GM10266 (cell line): ENCODE measurements at regions not wholly inside any gene's neighbourhood (a gene's known extent, or its start where the extent isn't known, plus 50 kb on each side); places are given as distances from the start of the nearest gene placed in this dataset.

Source experiments
- DNase-seq: peaks from one replicate; pipeline ENCODE4 v3.0.0; 2012; ENCODE audit errors: extremely low spot score
- TF ChIP-seq, protein P1 (sequence below): IDR thresholded peaks from 2 replicates; pipeline ENCODE4 v1.5.1; 2012; ENCODE audit warnings: mild to moderate bottlenecking, low read depth; ENCODE audit not compliant: control insufficient read depth, insufficient read depth; ENCODE audit errors: missing control alignments

DNA sequence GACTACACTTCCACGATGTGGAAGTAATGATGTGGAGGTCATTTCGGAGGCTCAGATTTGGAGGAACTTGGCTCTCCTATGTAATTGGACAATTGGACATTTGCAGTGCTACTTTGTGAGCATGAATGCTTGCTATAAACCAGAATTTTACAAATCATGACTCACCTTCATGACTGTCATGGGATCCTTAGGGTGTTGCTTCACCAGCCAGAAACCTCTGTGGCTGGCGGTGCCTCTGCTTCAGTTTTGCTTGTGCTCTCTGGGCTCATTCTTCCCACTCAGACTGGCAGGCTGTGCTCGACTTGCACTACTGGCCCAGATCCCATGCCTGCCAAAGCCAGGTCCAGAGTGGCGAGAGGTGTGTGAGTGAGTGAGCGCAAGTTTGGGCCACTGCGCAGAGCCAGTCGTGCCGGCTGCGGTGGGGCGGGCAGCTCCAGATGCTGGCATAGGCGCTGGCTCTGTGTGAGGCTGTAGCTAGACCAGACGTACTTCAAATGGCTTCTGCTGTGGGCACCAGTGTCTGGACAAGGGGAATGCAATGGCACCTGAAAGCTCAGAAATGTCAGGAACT lies 387.8 kb downstream of the AEBP2 start:
- DNase-seq: no peak
- TF ChIP-seq, protein P1, sequence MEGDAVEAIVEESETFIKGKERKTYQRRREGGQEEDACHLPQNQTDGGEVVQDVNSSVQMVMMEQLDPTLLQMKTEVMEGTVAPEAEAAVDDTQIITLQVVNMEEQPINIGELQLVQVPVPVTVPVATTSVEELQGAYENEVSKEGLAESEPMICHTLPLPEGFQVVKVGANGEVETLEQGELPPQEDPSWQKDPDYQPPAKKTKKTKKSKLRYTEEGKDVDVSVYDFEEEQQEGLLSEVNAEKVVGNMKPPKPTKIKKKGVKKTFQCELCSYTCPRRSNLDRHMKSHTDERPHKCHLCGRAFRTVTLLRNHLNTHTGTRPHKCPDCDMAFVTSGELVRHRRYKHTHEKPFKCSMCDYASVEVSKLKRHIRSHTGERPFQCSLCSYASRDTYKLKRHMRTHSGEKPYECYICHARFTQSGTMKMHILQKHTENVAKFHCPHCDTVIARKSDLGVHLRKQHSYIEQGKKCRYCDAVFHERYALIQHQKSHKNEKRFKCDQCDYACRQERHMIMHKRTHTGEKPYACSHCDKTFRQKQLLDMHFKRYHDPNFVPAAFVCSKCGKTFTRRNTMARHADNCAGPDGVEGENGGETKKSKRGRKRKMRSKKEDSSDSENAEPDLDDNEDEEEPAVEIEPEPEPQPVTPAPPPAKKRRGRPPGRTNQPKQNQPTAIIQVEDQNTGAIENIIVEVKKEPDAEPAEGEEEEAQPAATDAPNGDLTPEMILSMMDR: no peak

DNA sequence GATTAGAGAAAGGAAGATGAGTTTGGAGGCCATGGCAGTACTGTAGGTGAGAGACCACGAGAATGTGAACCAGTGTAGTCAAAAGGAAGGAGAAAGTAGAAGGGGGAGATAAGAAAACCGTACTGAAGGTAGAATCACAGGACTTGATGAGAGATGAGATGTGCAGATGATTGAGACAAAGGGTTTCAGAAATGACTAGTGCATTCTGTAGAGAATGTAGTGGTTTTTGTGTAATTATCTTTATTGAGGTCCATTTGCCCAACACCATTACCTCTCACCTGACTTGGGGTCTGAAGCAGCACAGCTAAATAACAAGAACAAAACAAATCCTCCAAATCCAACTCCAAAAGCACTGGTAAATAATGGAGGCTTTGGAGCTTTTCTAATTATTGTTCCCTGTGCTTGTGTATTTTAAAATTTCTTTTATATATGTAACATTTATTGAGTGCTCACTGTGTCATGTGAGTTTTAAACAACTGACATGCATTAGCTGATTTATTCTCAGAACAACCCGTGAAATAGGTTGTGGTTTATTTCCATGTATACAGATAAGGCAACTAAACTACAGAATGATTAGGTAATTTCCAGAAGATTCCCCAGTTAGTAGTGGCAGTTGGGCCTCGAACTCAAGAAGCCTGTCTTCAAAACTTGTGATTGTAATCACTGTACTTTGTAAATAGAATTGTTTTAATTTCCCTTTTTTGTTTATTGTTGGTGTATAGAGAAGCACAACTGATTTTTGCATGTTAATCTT lies 390.0 kb downstream of the AEBP2 start:
- TF ChIP-seq, protein P1: no peak
- no peak for DNase-seq

DNA sequence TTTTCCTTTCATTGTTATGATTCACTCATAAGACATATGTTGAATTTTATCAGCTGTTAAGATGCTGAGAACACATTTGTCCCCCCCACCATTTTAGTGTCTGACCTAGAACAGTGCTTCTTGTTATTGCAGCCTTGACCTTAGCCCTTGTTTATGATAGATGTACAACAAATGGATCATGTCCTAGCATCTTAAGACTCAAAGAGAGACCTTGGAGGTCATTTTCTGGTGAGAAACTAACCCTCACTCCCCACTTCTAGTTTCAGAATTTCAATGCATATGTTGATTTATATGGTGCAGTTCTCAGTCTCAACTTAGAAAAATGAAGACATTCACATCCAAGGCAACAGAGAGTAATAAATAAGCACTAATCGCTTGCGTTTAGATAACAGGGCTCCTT lies 391.2 kb downstream of the AEBP2 start:
- TF ChIP-seq, protein P1: no peak

DNA sequence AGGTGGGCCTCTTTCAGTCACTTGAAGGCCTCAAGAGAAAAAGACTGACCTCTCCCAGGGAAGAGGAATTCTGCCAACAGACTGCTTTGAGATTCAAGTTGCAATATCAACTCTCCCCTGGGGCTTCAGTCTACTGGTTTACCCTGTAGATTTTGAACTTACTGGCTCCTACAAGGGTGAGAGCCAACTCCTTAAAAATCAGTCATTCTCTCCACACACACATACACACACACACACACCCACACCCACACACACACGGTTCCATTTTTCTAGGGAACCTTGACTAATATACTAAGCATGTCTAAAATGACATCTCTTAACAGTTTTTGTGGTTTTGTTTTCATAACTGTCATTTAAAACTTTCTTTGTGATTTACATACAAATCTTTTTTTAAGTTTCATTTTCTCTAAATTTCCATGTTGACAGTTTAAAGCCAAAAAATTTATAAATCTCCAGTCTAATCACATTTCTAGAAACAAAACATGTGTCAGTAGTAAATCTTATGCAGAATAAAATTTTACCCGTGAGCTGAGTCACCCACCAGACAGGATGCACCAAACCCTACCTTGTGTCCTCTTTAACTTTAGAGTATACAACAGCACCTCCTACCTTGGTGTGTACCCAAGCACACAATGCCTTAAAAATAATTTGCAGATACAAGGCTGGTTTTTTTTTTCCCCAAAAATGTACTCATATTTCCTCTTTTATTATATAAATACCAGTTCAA lies 394.6 kb downstream of the AEBP2 start:
- TF ChIP-seq, protein P1: no peak
- DNase-seq: no peak

More for the DNA sequence above, 391.2 kb downstream of the AEBP2 start:
- DNase-seq: no peak

DNA sequence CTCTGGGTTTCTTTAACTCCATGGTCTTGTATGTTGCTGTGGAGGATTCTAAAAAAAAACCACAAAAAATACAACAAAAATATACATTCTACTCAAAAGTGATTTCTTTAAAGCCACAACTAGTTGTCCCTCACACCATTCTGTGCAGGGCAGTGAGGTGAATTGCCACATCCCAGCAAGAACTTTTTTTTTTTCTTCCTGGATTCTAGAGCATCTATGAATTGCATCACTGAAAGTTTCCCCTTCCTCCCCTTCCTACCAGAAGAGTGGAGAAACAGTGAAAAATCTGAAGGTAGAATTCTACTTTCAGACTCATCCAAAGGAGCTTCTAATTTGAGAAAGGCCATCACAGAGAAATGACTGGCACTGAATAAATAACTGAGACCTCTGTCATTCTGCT lies 395.3 kb downstream of the AEBP2 start:
- DNase-seq: no peak
- TF ChIP-seq, protein P1: no peak

DNA sequence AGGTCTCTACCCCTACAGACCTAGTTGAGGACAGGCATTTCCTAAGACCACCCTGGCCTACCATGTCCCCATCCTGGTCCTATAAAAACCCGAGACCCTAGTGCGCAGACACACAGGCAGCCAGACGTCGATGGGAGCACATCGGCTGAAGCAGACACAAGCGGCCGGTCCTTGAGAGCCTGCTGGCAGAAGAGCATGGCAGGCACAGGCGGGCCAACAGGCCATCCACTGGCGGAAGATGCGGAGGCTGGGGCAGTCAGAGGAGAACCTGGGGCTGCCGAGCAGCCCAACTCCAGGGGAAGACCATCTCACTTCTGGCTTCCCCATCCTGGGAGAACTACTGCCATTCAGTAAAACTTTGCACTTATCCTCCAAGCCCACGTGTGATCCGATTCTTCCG lies 396.8 kb downstream of the AEBP2 start:
- TF ChIP-seq, protein P1: no peak
- DNase-seq: no peak

DNA sequence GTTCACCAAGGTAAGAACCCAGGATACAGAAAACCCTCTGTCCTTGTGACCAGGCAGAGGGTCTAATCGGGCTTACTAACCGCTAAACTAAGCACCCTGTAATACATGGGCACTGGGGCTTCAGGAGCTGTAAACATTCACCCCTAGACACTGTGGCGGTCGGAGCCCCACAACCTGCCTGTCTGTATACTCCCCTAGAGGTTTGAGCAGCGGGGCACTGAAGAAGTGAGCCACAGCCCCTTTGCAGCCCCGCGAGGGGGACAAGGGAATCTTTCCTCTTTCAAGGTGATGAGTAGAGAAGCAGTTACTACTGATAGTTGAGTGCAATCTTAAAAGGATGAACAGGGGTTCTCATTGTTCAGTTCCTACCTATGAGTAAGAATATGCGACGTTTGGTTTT lies 397.2 kb downstream of the AEBP2 start:
- TF ChIP-seq, protein P1: no peak
- no peak for DNase-seq
